Caco-2 (cell line): ENCODE measurements at regions not wholly inside any gene's neighbourhood (a gene's known extent, or its start where the extent isn't known, plus 50 kb on each side); places are given as distances from the start of the nearest gene placed in this dataset.

Experiments
- BruUV-seq: library from RNA; stranded (reverse); fragments of 400-500 nt; replicated peaks from 2 replicates; lab custom pipeline; 2021; lab: Mats Ljungman, UMichigan
- CTCF ChIA-PET: fragments of 300-600 bp; sonication (Branson Sonifier 250); formaldehyde crosslinking; loops from one replicate; lab custom pipeline; 2022; ENCODE audit warnings: antibody characterized with exemption; lab: Charles Lee
- POLR2A ChIA-PET: fragments of 300-600 bp; sonication (Branson Sonifier 250); formaldehyde crosslinking; loops from one replicate; lab custom pipeline; 2022; ENCODE audit warnings: antibody characterized with exemption; lab: Charles Lee
- DNase-seq, 2 experiments: peaks; one replicate each; pipeline versions ENCODE4 v3.0.0 to v3.0.0-alpha.2; 2020 to 2022
- H3K27me3 ChIP-seq: replicated peaks from 2 replicates; pipeline ENCODE4 v1.6.0; 2011; ENCODE audit warnings: low read length; ENCODE audit not compliant: control insufficient read depth, insufficient read depth
- H3K36me3 ChIP-seq: 2 replicates; pipeline ENCODE4 v1.5.1; 2011; ENCODE audit warnings: low read length; ENCODE audit not compliant: control insufficient read depth, insufficient read depth
- H3K4me1 ChIP-seq: fragments of 250-450 bp; sonication (Bioruptor Pico); 2 replicates; pipeline ENCODE4 v1.5.1; 2020; ENCODE audit warnings: mild to moderate bottlenecking
- H3K4me3 ChIP-seq: 2 replicates; pipeline ENCODE4 v1.5.1; 2011; ENCODE audit warnings: low read depth, mild to moderate bottlenecking, control low read depth, low read length
- H3K9me3 ChIP-seq: fragments of 250-450 bp; sonication (Bioruptor Pico); 2 replicates; pipeline ENCODE4 v1.5.1; 2020; ENCODE audit warnings: mild to moderate bottlenecking, moderate library complexity
- H3K27ac Mint-ChIP-seq: one replicate; pipeline ENCODE4 v1.8.0; 2022; ENCODE audit warnings: mixed read lengths; ENCODE audit not compliant: unreplicated experiment
- H3K27me3 Mint-ChIP-seq: one replicate; pipeline ENCODE4 v1.8.0; 2022; ENCODE audit warnings: mixed read lengths; ENCODE audit not compliant: insufficient read depth, unreplicated experiment
- H3K36me3 Mint-ChIP-seq: one replicate; pipeline ENCODE4 v1.8.0; 2022; ENCODE audit warnings: mild to moderate bottlenecking, mixed read lengths; ENCODE audit not compliant: insufficient read depth, unreplicated experiment
- H3K4me1 Mint-ChIP-seq: one replicate; pipeline ENCODE4 v1.8.0; 2022; ENCODE audit warnings: low read depth, mixed read lengths; ENCODE audit not compliant: unreplicated experiment
- H3K4me3 Mint-ChIP-seq: one replicate; pipeline ENCODE4 v1.8.0; 2022; ENCODE audit warnings: mild to moderate bottlenecking, moderate library complexity, mixed read lengths; ENCODE audit not compliant: unreplicated experiment
- H3K9me3 Mint-ChIP-seq: one replicate; pipeline ENCODE4 v1.8.0; 2022; ENCODE audit warnings: mixed read lengths; ENCODE audit not compliant: unreplicated experiment
- intact Hi-C: fragments of 100-400 bp; cut with micrococcal nuclease; formaldehyde crosslinking; loops from one replicate; pipeline ENCODE4 v1.10.0; 2022; ENCODE audit not compliant: unreplicated experiment
- TF ChIP-seq, protein P1 (sequence below), 2 experiments: fragments of 200-600 bp in 1 of 2; IDR thresholded peaks; 1 replicate in 1 of 2; 2 replicates in 1 of 2; pipeline versions ENCODE4 v1.5.1 to v1.8.0; 2011 to 2022; ENCODE audit warnings: antibody characterized with exemption in 1 of 2, control low read depth in 1 of 2, inconsistent platforms in 1 of 2, low read depth in 1 of 2, low read length in 1 of 2, mild to moderate bottlenecking in 1 of 2, moderate library complexity in 1 of 2; ENCODE audit not compliant: insufficient read depth in 1 of 2, severe bottlenecking in 1 of 2, unreplicated experiment in 1 of 2

DNA sequence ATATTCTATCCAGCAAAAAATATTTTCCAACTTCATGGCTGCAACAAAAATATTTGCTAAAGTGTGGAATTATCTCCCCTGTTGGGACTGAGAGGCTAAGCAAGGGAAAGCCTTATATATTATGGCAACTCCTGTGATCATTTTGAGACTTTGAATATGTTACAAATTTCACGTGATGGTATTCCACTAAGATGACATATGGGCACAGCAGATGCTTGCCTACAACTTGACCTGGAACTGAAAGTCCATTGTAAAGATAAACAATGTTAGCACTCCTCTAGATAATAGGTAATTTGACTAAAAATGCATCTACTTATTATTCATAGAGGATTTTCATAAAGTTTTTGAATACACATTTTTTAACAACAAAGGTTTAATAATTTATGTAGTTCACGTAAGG is 1141.5 kb upstream of the CDH6 start:
- TF ChIP-seq, protein P1, sequence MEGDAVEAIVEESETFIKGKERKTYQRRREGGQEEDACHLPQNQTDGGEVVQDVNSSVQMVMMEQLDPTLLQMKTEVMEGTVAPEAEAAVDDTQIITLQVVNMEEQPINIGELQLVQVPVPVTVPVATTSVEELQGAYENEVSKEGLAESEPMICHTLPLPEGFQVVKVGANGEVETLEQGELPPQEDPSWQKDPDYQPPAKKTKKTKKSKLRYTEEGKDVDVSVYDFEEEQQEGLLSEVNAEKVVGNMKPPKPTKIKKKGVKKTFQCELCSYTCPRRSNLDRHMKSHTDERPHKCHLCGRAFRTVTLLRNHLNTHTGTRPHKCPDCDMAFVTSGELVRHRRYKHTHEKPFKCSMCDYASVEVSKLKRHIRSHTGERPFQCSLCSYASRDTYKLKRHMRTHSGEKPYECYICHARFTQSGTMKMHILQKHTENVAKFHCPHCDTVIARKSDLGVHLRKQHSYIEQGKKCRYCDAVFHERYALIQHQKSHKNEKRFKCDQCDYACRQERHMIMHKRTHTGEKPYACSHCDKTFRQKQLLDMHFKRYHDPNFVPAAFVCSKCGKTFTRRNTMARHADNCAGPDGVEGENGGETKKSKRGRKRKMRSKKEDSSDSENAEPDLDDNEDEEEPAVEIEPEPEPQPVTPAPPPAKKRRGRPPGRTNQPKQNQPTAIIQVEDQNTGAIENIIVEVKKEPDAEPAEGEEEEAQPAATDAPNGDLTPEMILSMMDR (IDR thresholded peaks at IDR 0.05; ENCODE audit: insufficient read depth in 1 of 2, low read depth in 1 of 2, low read length in 1 of 2, severe bottlenecking in 1 of 2, unreplicated experiment in 1 of 2), result no peak
- Mint-ChIP-seq H3K27me3 (no peaks in the 10 kb centered on the region), H3K27ac (no peak overlapping the region), H3K4me3 (no peak overlapping the region), H3K36me3 (no peaks in the 10 kb centered on the region), H3K9me3 (no peaks in the 10 kb centered on the region), H3K4me1 (no peaks in the 10 kb centered on the region)
- no peak overlapping the region for H3K4me3 ChIP-seq
- no TSS peak for BruUV-seq
- H3K27me3 ChIP-seq, result no peaks in the 10 kb centered on the region
- CTCF ChIA-PET, result no interaction called here
- H3K9me3 ChIP-seq, result no peaks in the 10 kb centered on the region
- H3K36me3 ChIP-seq, result no peaks in the 10 kb centered on the region
- intact Hi-C loops, result no loop called here
- H3K4me1 ChIP-seq, result no peaks in the 10 kb centered on the region
- no peak for DNase-seq
- POLR2A ChIA-PET, result no interaction called here

GRCh38 chr5:30050056-30050815 is 1143.2 kb upstream of the CDH6 start:
- no peaks in the 10 kb centered on the region for H3K27me3 ChIP-seq
- no peak overlapping the region for H3K4me3 ChIP-seq
- no peaks in the 10 kb centered on the region for H3K4me1 ChIP-seq
- TF ChIP-seq, protein P1 (IDR thresholded peaks at IDR 0.05; ENCODE audit: insufficient read depth in 1 of 2, low read depth in 1 of 2, low read length in 1 of 2, severe bottlenecking in 1 of 2, unreplicated experiment in 1 of 2), result no peak
- Mint-ChIP-seq H3K36me3 (no peaks in the 10 kb centered on the region), H3K27ac (no peak overlapping the region), H3K9me3 (no peaks in the 10 kb centered on the region), H3K27me3 (no peaks in the 10 kb centered on the region), H3K4me3 (no peak overlapping the region), H3K4me1 (no peaks in the 10 kb centered on the region)
- H3K36me3 ChIP-seq, result no peaks in the 10 kb centered on the region
- no peak for DNase-seq
- POLR2A ChIA-PET, result no interaction called here
- CTCF ChIA-PET, result no interaction called here
- no TSS peak for BruUV-seq
- no peaks in the 10 kb centered on the region for H3K9me3 ChIP-seq
- intact Hi-C loops, result no loop called here

- Mint-ChIP-seq H3K36me3 (no peaks in the 10 kb centered on the region), H3K27me3 (no peaks in the 10 kb centered on the region), H3K27ac (no peak overlapping the region), H3K4me3 (no peak overlapping the region), H3K9me3 (no peaks in the 10 kb centered on the region), H3K4me1 (no peaks in the 10 kb centered on the region)
- H3K27me3 ChIP-seq, result no peaks in the 10 kb centered on the region
- no TSS peak for BruUV-seq
- ChIA-PET CTCF (no interaction called here), POLR2A (no interaction called here)
- no peaks in the 10 kb centered on the region for H3K4me1 ChIP-seq
- no peaks in the 10 kb centered on the region for H3K36me3 ChIP-seq
- no peak for DNase-seq
- TF ChIP-seq, protein P1 (IDR thresholded peaks at IDR 0.05; ENCODE audit: insufficient read depth in 1 of 2, low read depth in 1 of 2, low read length in 1 of 2, severe bottlenecking in 1 of 2, unreplicated experiment in 1 of 2), result no peak
- H3K9me3 ChIP-seq, result no peaks in the 10 kb centered on the region
- intact Hi-C loops, result no loop called here
- H3K4me3 ChIP-seq, result no peak overlapping the region
These were observed 1150.8 kb upstream of the CDH6 start for GRCh38 chr5:30042677-30043076.
